K562 (cell line): ENCODE measurements at regions not wholly inside any gene's neighbourhood (a gene's known extent, or its start where the extent isn't known, plus 50 kb on each side); places are given as distances from the start of the nearest gene placed in this dataset.

Experiments used
- ATAC-seq: fragments of 200-7000 bp; cut with Tn5 transposase; 3 replicates; pipeline ENCODE4 v1.9.1; 2020; ENCODE audit warnings: moderate library complexity
- BruUV-seq: library from RNA; stranded (reverse); fragments of 400-500 nt; replicated peaks from 2 replicates; lab custom pipeline; 2021; lab: Mats Ljungman, UMichigan
- CTCF ChIA-PET: fragments of 300-600 bp; formaldehyde crosslinking; extraction: SDS; loops from one replicate; lab custom pipeline; 2021; ENCODE audit warnings: low intra/inter-chr PET ratio; lab: Yijun Ruan, JAX
- POLR2A ChIA-PET: fragments of 300-600, 350-650 bp; sonication (Branson Sonifier 250); formaldehyde crosslinking; extraction: SDS; loops from one replicate; lab custom pipeline; 2021; ENCODE audit warnings: antibody characterized with exemption, inconsistent platforms; lab: Yijun Ruan, JAX
- DNase-seq, 4 experiments: peaks; one replicate each; pipeline versions ENCODE4 v3.0.0 to v3.0.0-alpha.2; 2011 to 2018; ENCODE audit warnings: low spot score in 3 of 4, mixed read lengths in 3 of 4; ENCODE audit errors: extremely low read depth in 1 of 4
- FAIRE-seq: peaks from 2 replicates; lab custom pipeline; 2011; peaks lifted over from hg19 to GRCh38; lab: Jason Lieb, UNC
- H2AFZ ChIP-seq: 2 replicates; pipeline ENCODE4 v1.6.0; 2011; ENCODE audit warnings: low read depth, low read length, control low read depth, inconsistent platforms
- H3K27ac ChIP-seq: fragments of 200-600 bp; 3 replicates; pipeline ENCODE4 v1.8.0; 2011; ENCODE audit warnings: low read depth, mild to moderate bottlenecking, control low read depth, inconsistent platforms, low read length, moderate library complexity, mixed read lengths; ENCODE audit errors: extremely low read depth
- H3K27me3 ChIP-seq, 2 experiments: fragments of 300-600 bp in 1 of 2; 2 replicates in 1 of 2; 3 replicates in 1 of 2; pipeline versions ENCODE4 v1.6.0 to v1.8.0; 2011; ENCODE audit warnings: inconsistent platforms in 2 of 2, low read length in 2 of 2, mild to moderate bottlenecking in 1 of 2, mixed read lengths in 1 of 2, moderate library complexity in 1 of 2; ENCODE audit not compliant: control insufficient read depth in 2 of 2, insufficient read depth in 2 of 2
- H3K36me3 ChIP-seq: fragments of 300-600 bp; 3 replicates; pipeline ENCODE4 v1.8.0; 2011; ENCODE audit warnings: mild to moderate bottlenecking, low read length, inconsistent platforms; ENCODE audit not compliant: control insufficient read depth, insufficient read depth
- H3K4me1 ChIP-seq, 2 experiments: fragments of 200-600 bp in 1 of 2; replicated peaks in 1 of 2; 2 replicates in 1 of 2; 3 replicates in 1 of 2; pipeline versions ENCODE4 v1.5.1 to v1.8.0; 2011; ENCODE audit warnings: inconsistent platforms in 2 of 2, low read length in 2 of 2, mild to moderate bottlenecking in 1 of 2, mixed read lengths in 1 of 2, moderate library complexity in 1 of 2; ENCODE audit not compliant: control insufficient read depth in 2 of 2, insufficient read depth in 2 of 2
- H3K4me2 ChIP-seq: 2 replicates; pipeline ENCODE4 v1.6.1; 2011; ENCODE audit warnings: low read length, control low read depth, inconsistent platforms, mixed read lengths; ENCODE audit not compliant: insufficient read depth
- H3K4me3 ChIP-seq: fragments of 200-600 bp; sonication (generic), shearing (Covaris generic); 2 replicates; pipeline ENCODE4 v1.5.1; 2016; ENCODE audit warnings: control low read depth, inconsistent platforms
- H3K79me2 ChIP-seq: fragments of 200-600 bp; 3 replicates; pipeline ENCODE4 v1.8.0; 2011; ENCODE audit warnings: low read length, inconsistent platforms; ENCODE audit not compliant: control insufficient read depth, insufficient read depth
- H3K9ac ChIP-seq, 2 experiments: 2 replicates each; pipeline versions ENCODE4 v1.6.0 to v1.6.1; 2011; ENCODE audit warnings: low read depth in 2 of 2, low read length in 2 of 2, control low read depth in 1 of 2, inconsistent platforms in 1 of 2, mild to moderate bottlenecking in 1 of 2, mixed read lengths in 1 of 2; ENCODE audit not compliant: insufficient read depth in 1 of 2
- H3K9me1 ChIP-seq: one replicate; pipeline ENCODE4 v1.6.0; 2011; ENCODE audit warnings: inconsistent platforms, mild to moderate bottlenecking, low read length, moderate library complexity; ENCODE audit not compliant: control insufficient read depth, insufficient read depth
- H3K9me3 ChIP-seq: replicated peaks from 2 replicates; pipeline ENCODE4 v1.5.1; 2011; ENCODE audit warnings: low read depth, low read length, inconsistent platforms; ENCODE audit not compliant: control insufficient read depth, insufficient read depth
- H4K20me1 ChIP-seq: replicated peaks from 2 replicates; pipeline ENCODE4 v1.6.1; 2011; ENCODE audit warnings: low read length, inconsistent platforms, mixed read lengths; ENCODE audit not compliant: control insufficient read depth, insufficient read depth
- ELF4 ChIP-seq: fragments of 450-650 bp; formaldehyde crosslinking; IDR thresholded peaks from 2 replicates; pipeline ENCODE4 v1.4.0; 2022; ENCODE audit warnings: missing genetic modification characterization
- FOXP4 ChIP-seq: sonication (generic); formaldehyde crosslinking; IDR thresholded peaks from 2 replicates; pipeline ENCODE4 v1.8.0; 2022; ENCODE audit warnings: mild to moderate bottlenecking, missing genetic modification reagents, borderline replicate concordance
- JUNB ChIP-seq: fragments of 450-650 bp; formaldehyde crosslinking; conservative IDR thresholded peaks from 2 replicates; pipeline ENCODE4 v1.4.0; 2020; ENCODE audit warnings: mild to moderate bottlenecking
- KAT2B ChIP-seq: IDR thresholded peaks from one replicate; pipeline ENCODE4 v1.6.1; 2012; ENCODE audit warnings: low read depth, mild to moderate bottlenecking, control low read depth, inconsistent platforms, low read length, moderate library complexity
- L3MBTL2 ChIP-seq: fragments of 450-650 bp; IDR thresholded peaks from 2 replicates; pipeline ENCODE4 v1.6.1; 2016; ENCODE audit warnings: mild to moderate bottlenecking, moderate library complexity
- PPARD ChIP-seq: fragments of 250-450 bp; sonication (Bioruptor Pico); IDR thresholded peaks from 2 replicates; pipeline ENCODE4 v1.8.0; 2022; ENCODE audit warnings: inconsistent platforms, mild to moderate bottlenecking, moderate library complexity
- ZBTB17 ChIP-seq: fragments of 450-650 bp; formaldehyde crosslinking; IDR thresholded peaks from 2 replicates; pipeline ENCODE4 v1.4.0; 2020; ENCODE audit warnings: mild to moderate bottlenecking
- WGBS: fragments of 100-300 bp; shearing (Covaris generic); methylation state at CpG from one replicate; pipeline ENCODE4 v1.1.6; 2016; ENCODE audit warnings: low coverage, mixed read lengths; ENCODE audit not compliant: insufficient coverage; ENCODE audit errors: missing lambda C conversion rate; 5-methylcytosine and 5-hydroxymethylcytosine counted together
- in situ Hi-C: fragments of 300-500 bp; cut with MboI; formaldehyde crosslinking; loops from 4 replicates; pipeline ENCODE4 v1.15.0; 2018; ENCODE audit warnings: inconsistent platforms, mixed read lengths
- intact Hi-C: fragments of 100-400 bp; cut with micrococcal nuclease; formaldehyde crosslinking; loops from 2 replicates; pipeline ENCODE4 v1.14.2; 2022
- TF ChIP-seq, protein P1 (sequence below): fragments of 450-650 bp; IDR thresholded peaks from 2 replicates; pipeline ENCODE4 v1.6.1; 2016; ENCODE audit warnings: mild to moderate bottlenecking, moderate library complexity

DNA sequence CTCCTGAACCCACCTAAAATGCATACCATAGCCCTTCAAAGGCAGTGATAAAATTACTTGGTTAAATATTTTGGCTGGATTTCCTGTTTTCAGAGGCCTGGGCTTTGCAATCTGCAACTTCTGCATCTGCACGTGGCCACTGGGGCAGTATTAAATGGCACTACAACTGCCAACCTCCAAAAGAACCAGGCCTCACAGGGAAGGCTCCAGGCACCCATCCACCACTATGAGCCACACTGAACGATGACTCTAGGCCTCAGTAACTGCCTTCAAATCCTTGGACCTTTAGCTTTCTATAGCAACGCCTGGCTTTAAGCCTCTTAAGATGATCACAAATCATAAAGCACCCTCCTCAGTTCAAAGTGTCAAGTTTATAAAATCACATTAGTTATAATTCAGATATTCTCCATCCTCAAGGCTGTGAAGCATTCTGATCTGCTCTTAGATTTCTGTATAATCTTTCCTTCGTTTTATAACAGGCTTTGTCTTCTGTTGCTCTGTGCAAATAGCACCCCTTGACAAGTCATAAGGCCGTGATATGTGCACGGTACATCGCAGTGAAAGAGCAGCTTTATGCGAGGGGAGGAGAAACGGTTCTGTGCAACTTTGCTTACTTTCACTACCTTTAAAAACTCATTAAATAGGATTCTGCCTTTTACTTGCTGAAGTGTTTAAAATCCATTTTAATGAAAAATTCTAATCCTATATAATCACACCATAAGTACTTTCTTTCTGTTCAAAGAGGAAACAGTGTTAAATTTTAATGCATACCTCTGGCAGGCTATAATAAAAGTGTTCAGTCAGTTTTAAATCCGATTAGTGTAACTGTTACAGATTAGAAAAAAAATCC lies 196.4 kb upstream of the G2E3 start:
- Histone ChIP-seq H3K4me2 (peak overlapping the region; percentile 69), H4K20me1 (no peaks in the 10 kb centered on the region), H3K9me3 (no peaks in the 10 kb centered on the region), H3K27me3 (no peaks in the 10 kb centered on the region), H3K79me2 (no peaks in the 10 kb centered on the region), H3K36me3 (no peaks in the 10 kb centered on the region), H3K27ac (peak overlapping the region; percentile 51; the same call in 1 of the 3 replicates), H3K9ac (0 out of 4 replicates have a peak overlapping the region, but pooled peaks of 1 of the 2 experiments have one; percentile 55), H2AFZ (peak overlapping the region; percentile 89), H3K4me1 (no peaks in the 10 kb centered on the region; a peak in 1 of 5 replicates), H3K9me1 (no peaks in the 10 kb centered on the region), H3K4me3 (peak overlapping the region; percentile 34)
- in situ Hi-C loops = no loop called here
- ChIA-PET CTCF (no interaction called here), POLR2A (interaction anchor here (0.8 to 0.9 kb wide), 2 partner anchors 11 to 16 kb away, joined by 3 read pairs; no protein-coding TSS in a partner anchor)
- ATAC-seq = peak; percentile 58
- WGBS = 64% methylated on average over 9 of the region's 10 CpGs
- intact Hi-C loops = no loop called here
- BruUV-seq = TSS peak; percentile 57
- no peak for FAIRE-seq
- no peak for DNase-seq
- TF ChIP-seq FOXP4 = no peak
- TF ChIP-seq, protein P1, sequence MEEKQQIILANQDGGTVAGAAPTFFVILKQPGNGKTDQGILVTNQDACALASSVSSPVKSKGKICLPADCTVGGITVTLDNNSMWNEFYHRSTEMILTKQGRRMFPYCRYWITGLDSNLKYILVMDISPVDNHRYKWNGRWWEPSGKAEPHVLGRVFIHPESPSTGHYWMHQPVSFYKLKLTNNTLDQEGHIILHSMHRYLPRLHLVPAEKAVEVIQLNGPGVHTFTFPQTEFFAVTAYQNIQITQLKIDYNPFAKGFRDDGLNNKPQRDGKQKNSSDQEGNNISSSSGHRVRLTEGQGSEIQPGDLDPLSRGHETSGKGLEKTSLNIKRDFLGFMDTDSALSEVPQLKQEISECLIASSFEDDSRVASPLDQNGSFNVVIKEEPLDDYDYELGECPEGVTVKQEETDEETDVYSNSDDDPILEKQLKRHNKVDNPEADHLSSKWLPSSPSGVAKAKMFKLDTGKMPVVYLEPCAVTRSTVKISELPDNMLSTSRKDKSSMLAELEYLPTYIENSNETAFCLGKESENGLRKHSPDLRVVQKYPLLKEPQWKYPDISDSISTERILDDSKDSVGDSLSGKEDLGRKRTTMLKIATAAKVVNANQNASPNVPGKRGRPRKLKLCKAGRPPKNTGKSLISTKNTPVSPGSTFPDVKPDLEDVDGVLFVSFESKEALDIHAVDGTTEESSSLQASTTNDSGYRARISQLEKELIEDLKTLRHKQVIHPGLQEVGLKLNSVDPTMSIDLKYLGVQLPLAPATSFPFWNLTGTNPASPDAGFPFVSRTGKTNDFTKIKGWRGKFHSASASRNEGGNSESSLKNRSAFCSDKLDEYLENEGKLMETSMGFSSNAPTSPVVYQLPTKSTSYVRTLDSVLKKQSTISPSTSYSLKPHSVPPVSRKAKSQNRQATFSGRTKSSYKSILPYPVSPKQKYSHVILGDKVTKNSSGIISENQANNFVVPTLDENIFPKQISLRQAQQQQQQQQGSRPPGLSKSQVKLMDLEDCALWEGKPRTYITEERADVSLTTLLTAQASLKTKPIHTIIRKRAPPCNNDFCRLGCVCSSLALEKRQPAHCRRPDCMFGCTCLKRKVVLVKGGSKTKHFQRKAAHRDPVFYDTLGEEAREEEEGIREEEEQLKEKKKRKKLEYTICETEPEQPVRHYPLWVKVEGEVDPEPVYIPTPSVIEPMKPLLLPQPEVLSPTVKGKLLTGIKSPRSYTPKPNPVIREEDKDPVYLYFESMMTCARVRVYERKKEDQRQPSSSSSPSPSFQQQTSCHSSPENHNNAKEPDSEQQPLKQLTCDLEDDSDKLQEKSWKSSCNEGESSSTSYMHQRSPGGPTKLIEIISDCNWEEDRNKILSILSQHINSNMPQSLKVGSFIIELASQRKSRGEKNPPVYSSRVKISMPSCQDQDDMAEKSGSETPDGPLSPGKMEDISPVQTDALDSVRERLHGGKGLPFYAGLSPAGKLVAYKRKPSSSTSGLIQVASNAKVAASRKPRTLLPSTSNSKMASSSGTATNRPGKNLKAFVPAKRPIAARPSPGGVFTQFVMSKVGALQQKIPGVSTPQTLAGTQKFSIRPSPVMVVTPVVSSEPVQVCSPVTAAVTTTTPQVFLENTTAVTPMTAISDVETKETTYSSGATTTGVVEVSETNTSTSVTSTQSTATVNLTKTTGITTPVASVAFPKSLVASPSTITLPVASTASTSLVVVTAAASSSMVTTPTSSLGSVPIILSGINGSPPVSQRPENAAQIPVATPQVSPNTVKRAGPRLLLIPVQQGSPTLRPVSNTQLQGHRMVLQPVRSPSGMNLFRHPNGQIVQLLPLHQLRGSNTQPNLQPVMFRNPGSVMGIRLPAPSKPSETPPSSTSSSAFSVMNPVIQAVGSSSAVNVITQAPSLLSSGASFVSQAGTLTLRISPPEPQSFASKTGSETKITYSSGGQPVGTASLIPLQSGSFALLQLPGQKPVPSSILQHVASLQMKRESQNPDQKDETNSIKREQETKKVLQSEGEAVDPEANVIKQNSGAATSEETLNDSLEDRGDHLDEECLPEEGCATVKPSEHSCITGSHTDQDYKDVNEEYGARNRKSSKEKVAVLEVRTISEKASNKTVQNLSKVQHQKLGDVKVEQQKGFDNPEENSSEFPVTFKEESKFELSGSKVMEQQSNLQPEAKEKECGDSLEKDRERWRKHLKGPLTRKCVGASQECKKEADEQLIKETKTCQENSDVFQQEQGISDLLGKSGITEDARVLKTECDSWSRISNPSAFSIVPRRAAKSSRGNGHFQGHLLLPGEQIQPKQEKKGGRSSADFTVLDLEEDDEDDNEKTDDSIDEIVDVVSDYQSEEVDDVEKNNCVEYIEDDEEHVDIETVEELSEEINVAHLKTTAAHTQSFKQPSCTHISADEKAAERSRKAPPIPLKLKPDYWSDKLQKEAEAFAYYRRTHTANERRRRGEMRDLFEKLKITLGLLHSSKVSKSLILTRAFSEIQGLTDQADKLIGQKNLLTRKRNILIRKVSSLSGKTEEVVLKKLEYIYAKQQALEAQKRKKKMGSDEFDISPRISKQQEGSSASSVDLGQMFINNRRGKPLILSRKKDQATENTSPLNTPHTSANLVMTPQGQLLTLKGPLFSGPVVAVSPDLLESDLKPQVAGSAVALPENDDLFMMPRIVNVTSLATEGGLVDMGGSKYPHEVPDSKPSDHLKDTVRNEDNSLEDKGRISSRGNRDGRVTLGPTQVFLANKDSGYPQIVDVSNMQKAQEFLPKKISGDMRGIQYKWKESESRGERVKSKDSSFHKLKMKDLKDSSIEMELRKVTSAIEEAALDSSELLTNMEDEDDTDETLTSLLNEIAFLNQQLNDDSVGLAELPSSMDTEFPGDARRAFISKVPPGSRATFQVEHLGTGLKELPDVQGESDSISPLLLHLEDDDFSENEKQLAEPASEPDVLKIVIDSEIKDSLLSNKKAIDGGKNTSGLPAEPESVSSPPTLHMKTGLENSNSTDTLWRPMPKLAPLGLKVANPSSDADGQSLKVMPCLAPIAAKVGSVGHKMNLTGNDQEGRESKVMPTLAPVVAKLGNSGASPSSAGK = 0 out of 2 replicates have a peak, but pooled peaks have one; percentile 29
- no peak for TF ChIP-seq KAT2B
- no peak for TF ChIP-seq ELF4
- no peak for TF ChIP-seq JUNB (CRISPR knock-in tag)
- 0 out of 2 replicates have a peak, but pooled peaks have one; percentile 41 for TF ChIP-seq L3MBTL2
- no peak for TF ChIP-seq PPARD
- TF ChIP-seq ZBTB17 = no peak
